HT-29 (cell line): ENCODE measurements at regions not wholly inside any gene's neighbourhood (a gene's known extent, or its start where the extent isn't known, plus 50 kb on each side); places are given as distances from the start of the nearest gene placed in this dataset.

Source experiments
- DNase-seq: peaks from one replicate; pipeline ENCODE4 v3.0.0-alpha.2; 2015; ENCODE audit warnings: low spot score

DNA sequence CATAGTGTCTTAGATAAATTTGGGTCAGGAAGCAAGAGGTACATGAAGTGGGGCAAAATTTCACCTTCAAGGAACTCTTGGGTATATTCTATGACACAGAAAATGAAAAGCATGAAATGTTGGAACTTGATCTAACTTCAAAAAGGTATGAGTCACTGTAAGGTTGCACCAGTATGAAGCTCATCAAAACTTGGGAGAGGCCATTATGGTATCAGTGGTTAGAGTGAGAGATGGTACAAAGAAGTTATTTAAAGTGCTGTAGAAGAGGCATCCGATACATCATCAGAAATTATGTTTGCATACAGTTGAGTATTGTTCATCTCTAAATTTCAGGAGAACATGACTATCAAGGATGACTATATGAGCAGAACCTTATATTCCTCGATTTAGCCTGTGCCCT is 302.9 kb upstream of the SUCLG2 start:
- no peak for DNase-seq

DNA sequence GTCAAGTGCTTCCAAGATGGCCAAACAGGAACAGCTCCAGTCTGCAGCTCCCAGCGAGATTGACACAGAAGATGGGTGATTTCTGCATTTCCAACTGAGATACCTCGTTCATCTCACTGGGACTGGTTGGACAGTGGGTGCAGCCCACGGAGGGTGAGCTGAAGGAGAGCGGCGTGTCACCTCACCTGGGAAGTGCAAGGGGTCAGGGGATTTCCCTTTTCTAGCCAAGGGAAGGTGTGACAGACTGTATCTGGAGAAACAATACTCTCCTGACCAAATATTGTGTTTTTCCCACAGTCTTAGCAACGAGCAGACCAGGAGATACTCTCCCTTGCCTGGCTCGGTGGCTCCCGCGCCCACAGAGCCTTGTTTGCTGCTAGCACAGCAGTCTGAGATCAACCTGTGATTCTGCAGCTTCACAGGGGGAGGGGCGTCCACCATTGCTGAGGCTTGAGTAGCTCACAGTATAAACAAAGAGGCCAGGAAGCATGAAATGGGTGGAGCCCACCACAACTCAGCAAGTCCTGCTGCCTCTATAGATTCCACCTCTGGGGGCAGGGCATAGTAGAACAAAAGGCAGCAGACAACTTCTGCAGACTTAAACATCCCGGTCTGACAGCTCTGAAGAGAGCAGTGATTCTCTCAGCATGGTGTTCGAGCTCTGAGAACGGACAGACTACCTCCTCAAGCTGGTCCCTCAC is 293.5 kb upstream of the SUCLG2 start:
- DNase-seq: peak; percentile 22

DNA sequence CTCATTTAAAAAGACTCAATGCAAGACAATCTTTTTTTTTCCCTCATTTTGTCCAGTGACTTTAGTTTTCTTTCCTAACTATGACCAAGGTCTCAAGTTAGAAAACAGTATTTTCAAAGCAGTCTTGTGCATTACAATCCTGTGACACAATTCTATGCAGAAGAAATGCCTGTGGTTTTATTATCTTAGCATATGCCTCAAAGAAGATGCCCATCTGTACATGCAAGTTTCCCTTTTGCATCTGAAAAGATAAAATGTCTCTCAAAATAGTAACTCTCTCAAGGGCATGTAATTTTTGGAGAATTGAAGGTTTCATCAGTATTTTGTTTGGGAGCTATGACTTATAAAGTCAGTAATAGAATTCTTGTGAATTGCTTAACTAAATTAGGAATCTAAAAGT is 292.0 kb upstream of the SUCLG2 start:
- no peak for DNase-seq

DNA sequence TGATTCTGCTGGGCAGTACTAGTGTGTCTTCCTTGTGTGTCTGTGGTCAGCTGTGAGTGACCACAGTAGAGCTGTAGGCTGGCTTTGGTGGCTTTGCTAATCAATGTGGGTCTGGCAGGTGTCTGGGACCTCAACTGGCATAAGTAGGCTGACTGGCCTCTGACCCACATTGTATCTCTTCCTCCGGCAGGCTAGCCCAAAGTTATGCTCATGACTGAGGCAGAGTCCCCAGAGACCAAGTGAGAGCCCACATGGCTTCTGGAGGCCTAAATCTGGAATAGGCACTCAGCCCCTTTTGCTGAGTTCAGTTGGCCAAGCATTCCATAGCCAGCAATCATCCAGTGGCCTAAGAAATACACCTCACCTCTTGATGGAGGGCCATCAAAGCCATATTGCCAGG is 289.1 kb upstream of the SUCLG2 start:
- DNase-seq: no peak

DNA sequence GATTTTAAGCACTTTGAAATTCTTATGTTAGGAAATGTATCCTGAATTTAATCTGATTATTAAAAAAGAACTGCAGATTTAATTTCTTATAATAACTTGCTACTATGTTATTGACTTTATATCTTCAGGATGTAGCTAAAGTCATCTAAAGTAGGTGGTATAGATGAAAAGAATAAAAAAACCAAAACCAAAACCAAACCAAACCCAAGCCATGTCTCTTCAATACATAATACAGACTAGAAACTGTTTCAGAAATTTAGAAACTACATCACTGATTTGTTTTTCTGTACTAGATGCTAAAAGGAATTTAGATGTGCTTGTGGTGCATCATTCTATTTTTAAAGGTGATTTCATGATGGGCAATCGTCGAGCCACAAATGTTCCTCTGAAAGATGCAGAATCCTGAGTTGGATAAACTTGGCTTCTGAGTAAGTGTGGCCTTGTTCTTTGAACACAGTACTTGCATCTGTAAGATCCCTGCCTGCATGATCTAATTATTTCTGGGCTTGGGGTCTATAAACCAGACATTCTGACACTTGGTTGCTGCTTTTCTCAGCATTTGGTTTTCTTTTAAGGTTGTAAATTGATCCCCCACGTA is 287.1 kb upstream of the SUCLG2 start:
- DNase-seq: no peak

DNA sequence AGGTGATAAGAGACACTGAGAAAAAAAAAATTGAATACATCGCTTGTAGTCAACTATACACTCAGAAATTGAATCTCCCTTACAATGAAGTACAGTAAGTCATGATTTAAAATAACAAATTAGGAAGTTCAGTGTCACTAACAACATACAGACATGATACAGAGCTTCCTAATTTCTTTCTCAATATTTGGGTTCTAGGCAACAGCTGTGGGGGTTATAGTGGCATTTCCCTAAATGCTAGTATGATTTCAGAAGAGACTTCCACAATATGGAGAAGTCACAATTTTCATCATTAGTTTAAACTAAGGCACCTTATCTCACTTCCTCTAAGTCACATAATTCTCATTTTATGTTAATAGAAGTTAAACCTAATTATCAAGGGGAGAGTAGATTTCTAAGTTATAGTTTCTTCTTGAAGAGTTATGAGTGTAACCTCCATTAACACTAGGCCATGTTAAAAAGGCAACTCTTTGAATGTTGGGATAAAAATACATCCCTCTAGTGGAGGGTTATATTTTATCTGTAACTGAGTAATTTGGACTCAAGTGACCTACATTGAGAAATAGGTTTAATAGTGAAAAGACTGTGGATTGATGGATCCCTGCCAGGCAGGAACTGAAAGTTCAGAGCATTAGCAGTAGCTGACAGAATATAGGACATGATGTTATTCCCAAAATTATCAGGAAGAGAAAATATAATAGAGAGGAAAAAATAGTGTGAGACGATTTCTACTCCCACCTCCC is 286.0 kb upstream of the SUCLG2 start:
- peak; percentile 7 for DNase-seq

DNA sequence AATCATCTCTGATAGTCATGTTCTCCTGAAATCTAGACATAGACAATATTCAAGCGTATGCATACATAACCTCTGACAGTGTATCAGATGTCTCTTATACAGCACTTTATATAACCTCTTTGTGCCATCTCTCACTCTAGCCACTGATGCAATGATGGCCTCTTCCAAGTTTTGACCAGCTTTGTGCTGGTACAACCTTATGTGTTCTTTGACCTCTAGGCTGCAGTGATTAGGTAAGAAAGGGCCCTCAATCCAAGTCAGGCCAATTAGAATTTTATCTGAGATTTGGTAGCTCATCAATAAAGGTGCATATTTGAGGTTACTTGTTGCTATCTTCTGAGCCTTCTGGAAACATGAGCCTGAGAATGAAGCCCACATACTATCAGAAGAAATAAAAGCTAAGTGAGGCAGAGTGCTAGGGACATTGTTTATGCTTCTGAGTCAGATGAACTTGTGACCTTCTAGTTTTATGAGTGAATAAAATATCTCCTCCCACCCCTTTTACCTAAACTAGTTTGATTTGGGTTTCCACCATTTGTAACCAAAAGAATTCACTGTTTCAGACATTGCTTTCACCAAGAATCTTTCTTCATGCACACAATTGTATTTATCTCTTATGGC is 283.2 kb upstream of the SUCLG2 start:
- DNase-seq: no peak

DNA sequence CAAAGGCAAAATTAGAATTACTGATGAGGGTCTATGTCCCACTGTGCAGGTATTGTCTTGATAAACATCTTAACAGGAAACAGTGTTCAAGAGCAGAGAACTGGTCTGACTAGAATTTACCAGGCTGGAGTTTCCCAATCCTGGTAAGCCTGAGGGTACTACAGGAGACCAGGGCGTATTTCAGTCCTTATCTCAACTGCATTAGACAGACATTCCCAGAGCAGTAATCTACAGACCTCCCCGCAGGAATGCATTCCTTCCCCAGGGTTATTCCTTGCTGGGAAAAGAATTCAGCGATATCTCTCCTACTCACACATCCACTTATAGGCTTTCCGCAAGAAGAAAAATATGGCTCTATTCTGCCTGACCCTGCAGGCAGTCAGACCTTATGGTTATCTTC is 276.0 kb upstream of the SUCLG2 start:
- DNase-seq: peak; percentile 2

DNA sequence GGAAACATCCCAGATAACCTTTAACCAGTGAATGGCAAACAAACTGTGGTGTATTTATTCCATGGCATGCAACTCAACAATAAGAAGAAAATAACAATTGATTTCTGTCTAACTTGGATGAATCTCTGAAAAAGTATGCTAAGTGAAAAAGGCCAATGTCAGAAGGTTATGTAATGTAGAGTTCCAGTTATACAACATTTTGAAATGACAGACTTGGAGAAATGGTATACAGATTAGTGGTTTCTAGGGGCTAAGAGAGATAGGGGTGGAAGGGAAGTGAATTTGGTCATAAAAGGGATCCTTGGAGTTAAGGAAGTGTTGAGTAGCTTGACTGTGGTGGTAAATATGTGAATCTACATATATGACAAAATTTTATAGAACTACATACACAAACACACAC is 269.4 kb upstream of the SUCLG2 start:
- no peak for DNase-seq

DNA sequence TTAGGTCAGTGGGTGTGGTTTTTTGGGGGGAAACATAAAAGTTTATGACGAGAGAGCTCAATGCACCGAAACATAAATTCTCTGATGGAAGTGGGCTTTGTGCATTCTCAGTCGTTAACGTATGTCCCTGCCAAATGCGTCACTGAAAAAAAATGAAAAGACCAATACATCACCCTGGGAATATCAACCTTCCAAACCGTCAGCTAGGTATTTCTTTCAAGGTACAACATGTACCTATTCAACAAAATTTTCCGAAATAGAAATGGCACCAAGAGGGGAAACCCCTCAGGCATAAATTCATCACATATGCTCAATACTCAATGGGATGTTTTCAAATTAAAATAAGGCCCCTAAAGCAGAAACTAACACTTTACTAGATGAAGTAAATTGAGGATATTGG is 266.6 kb upstream of the SUCLG2 start:
- DNase-seq: no peak

DNA sequence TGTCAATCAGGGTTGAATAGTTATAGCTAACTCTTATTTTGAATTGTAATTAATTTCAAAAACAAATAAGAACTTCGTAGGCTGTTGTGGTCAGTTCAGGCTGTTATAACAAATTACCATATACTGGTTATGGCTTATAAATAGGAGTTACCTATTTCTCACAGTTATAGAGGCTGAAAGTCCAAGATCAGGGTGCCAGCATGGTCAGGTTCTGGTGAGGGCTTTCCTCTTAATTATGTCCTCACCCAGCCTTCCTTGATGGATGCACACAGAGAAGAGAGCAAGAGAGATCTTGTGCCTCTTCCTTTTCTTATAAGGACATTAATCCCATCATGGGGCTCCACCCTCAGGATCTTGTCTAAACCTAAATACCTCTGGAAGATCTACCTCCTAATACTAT is 265.9 kb upstream of the SUCLG2 start:
- DNase-seq: no peak

DNA sequence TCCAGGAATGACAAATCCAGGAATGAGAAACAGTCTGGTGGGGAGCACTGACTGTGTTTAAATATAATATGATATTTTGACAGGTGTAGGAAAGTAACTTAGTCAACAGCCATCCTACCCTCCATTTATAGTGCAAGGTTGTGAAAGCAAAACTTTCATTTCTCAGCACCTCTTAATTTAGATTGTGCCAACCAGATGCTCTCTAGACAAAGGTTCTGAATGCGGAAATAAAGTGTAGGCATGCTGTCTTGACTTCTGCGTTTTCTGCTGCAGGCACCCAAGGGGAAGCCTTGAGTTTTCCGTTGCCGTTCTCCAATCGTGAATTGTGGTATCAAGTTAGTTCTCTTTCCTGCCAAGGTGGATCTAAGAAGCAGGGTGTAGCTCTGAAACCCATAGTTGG is 261.9 kb upstream of the SUCLG2 start:
- no peak for DNase-seq

DNA sequence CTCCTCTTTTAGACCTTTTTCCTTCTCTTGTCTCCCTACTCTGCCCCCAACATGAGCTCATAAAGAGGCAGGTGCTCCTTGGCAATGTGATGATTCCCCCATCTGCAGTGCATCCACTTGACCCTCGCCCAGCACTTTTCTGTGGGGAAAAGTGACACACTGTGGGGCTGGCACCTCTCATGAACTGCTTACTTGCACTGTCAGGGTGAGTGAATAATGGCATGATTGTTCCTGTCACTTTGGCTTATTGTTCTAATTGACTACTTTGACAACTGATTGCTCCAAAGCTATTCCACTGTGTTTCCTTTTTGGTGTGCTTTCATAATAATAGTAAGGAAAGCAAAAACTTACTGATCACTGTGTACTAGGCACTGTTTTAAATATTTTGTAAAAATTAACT is 253.3 kb upstream of the SUCLG2 start:
- DNase-seq: no peak

DNA sequence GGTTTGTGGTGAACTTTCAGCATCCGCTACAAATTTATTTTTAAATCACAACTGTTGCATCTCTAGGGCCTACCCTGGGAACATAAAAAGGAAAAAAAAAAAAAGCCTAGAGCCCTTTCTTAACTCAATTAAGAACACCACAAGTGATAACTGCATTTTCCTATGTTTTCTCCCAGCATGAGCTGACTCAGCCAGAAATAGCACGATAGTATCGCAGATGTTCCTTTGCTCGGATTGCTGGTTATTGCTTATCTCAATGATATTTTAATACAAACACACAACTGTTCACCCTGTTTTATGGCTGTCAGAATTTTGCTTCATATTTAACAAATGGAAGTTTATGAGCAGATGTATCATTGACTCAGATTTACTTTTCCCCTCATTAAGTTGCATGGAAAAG is 251.8 kb upstream of the SUCLG2 start:
- no peak for DNase-seq

DNA sequence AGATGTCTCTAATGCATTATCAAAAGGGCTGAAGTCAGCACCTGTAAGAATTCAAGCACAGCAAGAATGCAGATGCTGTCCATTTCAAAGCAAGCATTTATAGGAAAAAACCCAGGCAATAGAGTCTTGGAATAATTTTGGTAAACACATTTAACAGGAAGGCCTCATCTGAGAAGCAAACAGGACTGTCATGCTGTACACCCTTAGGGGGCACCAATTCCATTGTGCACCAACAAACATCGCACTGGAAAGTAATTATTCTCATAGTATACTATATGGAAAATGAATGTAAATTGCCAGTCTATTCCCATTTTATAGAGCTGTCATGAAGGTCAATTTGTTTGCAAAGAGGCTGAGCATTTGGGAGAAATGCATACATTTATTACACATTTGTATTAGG is 247.3 kb upstream of the SUCLG2 start:
- peak; percentile 9 for DNase-seq

DNA sequence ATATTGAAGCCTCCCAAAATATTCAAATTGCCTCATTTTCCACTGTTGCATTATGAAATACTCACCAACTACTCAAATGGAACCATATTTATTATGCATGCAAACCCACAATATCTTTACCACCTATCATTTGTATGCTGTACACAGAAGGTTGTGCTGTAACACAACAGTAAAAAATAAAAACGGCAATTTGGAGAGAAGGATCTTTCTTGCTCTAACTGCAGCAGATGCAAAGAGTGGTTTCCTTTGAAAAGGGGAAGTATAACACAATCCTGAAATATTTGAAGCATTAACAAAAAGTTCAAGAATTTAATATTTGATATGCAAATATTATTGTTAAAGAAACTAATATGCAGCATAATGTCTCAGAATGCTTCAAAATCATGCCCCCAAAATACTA is 244.5 kb upstream of the SUCLG2 start:
- DNase-seq: no peak

DNA sequence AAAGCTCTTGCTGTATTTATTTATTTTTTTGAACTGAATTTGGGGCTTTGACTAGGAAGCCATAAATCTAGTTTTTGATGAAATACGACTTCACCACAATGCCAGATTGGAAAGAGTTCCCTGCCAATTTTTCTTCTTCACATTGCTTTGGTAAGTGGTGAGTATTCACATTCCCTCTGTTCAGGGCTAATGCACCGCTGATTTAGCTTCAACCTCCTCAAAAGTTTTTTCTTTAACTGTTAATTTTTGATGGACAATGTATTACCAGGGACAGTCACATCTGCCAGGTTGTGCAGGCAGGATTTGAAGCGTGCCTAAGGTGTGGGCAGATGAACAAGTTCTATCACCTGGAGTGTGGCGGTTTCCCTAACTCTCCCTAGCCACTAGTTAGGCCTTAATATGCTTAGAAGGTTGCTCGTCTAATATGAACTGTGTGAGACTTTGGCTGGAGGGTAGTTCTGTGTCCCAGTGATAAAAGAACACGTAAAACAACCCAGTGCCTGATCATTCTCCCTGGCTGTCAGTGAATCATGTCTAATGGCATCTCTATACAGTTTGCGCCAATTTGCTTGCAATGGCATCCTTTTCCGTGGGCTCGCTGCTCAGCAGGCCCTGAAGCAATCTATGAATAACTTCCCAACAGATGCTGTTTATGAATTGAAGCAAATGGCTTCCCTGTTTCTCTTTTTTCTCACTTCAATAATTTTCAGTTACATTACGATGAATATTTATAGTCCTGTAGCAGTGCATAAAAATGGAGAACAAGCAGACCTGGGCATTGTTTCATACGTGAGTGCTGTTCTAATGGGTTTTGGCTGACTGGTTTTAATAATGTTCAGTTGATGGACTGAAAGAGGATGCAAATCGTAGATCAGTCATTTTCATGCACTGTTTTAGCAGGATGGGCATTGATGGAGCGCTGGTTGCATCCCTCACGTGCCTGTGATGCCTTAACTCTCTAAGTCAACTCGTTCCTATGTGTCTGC is 243.2 kb upstream of the SUCLG2 start:
- no peak for DNase-seq

DNA sequence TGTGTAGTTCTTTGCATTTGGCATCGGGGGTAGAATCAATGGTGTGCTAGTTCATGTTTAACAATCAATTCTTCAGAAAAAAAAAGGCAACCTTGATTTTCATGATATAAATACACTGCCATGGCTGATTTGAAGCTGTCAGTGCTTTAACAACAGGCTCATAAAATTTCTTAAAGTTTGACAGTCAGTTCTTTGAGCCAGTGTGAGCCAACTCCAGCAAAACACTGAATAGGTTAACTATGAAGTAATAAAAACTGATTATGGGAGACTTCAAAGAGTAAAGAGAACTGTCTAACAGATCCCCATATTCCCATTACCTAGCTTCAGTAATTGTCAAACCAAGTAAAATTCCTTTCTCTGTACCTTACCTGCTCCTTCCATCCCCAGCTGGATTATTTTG is 241.7 kb upstream of the SUCLG2 start:
- DNase-seq: no peak

DNA sequence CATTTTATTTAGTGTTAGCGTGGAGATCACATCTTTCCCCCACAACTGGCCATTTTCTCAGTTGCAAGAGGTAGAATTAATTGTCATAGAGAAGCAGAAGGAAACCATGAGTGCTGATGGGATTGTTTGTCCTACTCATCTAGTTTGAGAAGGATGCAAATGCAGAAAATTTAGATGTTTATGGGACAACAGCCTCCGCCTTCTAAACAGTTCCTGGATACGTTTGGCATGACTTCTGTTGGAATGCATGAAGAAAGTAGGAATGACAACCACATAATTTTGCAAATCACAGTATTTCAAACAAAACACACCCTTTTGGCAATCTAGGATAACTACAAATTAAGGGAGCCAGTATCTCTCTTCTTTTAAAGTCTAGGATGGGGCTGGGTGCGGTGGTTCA is 240.1 kb upstream of the SUCLG2 start:
- DNase-seq: no peak

DNA sequence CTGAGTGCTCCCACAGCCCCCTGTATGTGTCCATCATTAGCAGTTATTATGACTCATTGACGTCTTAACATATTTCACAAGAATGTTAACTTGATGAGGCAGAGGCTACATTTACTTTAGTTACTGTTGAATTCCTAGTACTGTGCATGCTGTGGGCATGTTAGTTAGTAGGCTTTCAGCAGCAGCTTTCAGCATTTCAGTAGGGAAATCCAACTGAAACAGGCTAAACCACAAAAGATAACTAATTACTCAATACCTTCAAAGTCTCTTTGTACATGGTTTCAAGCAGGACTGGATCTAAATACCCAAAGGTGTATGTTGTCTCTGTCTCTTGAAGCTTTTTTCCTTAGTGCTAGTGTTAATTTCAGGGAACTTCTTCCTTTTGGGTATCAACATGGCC is 229.9 kb upstream of the SUCLG2 start:
- no peak for DNase-seq

DNA sequence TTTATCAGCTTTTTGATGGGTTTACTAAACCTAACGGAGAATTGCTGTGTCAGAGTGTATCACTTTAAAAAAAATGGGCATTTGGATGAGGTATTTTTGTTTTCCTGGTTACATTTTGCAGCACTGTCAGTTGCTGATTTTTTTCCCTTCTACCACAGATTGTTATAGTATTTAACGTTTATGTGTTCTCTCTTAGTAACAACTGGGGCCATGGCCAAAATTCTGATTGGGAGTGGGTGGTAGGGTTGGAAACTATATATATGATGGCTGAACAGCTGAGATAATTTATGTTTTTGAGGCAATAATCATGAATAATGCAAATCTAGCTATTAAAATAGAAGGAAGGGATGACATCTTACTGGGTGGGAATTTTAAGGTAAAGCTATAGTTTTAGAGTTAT is 229.4 kb upstream of the SUCLG2 start:
- no peak for DNase-seq

DNA sequence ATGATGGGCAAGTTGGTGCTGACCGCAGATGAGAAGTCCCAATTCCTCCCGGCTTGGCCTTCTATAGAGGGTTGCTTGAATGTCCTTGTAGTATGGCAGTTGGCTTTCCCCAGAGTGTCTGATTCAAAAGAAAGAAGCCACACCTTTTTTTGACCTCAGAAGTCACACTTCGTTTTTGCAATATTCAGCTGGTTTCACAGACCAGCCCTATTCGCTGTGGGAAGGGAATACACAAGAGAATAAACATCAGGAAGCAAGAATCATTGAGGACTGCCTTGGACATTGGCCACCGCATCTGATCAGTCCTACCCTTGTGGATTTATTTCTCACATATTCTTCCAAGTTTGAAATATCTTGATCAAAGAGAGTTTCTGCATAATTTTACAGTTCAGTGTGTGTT is 228.6 kb upstream of the SUCLG2 start:
- DNase-seq: no peak
